H1 (cell line): ENCODE measurements at regions not wholly inside any gene's neighbourhood (a gene's known extent, or its start where the extent isn't known, plus 50 kb on each side); places are given as distances from the start of the nearest gene placed in this dataset.

Experiments
- CTCF ChIA-PET: fragments of 300-600 bp; sonication (Branson Sonifier 250); formaldehyde crosslinking; loops from one replicate; lab custom pipeline; 2021; ENCODE audit not compliant: partially characterized antibody; lab: Charles Lee
- POLR2A ChIA-PET: fragments of 300-600 bp; sonication (Branson Sonifier 250); formaldehyde crosslinking; loops from one replicate; lab custom pipeline; 2021; ENCODE audit warnings: inconsistent platforms; ENCODE audit not compliant: partially characterized antibody; lab: Charles Lee
- DNase-seq, 2 experiments: peaks; one replicate each; pipeline versions ENCODE4 v3.0.0 to v3.0.0-alpha.2; 2010 to 2022; ENCODE audit warnings: low spot score in 2 of 2, low read depth in 1 of 2, mixed read lengths in 1 of 2
- FAIRE-seq: peaks from 2 replicates; lab custom pipeline; 2011; peaks lifted over from hg19 to GRCh38; lab: Jason Lieb, UNC
- H2AFZ ChIP-seq: 2 replicates; pipeline ENCODE4 v1.8.1; 2012; ENCODE audit warnings: low read length, inconsistent platforms
- H2AK5ac ChIP-seq: 2 replicates; pipeline ENCODE4 v1.6.1; 2013; ENCODE audit warnings: low read depth, low read length
- H2BK120ac ChIP-seq: replicated peaks from 2 replicates; pipeline ENCODE3; 2013; ENCODE audit warnings: low read depth, low read length, inconsistent platforms
- H2BK12ac ChIP-seq: 2 replicates; pipeline ENCODE4 v1.6.1; 2013; ENCODE audit warnings: low read depth, low read length
- H2BK15ac ChIP-seq: 2 replicates; pipeline ENCODE4 v1.6.1; 2013; ENCODE audit warnings: low read length
- H2BK20ac ChIP-seq: 2 replicates; pipeline ENCODE4 v1.6.1; 2013; ENCODE audit warnings: low read length
- H2BK5ac ChIP-seq: 2 replicates; pipeline ENCODE4 v1.6.1; 2013; ENCODE audit warnings: low read depth, low read length
- H3K14ac ChIP-seq: 2 replicates; pipeline ENCODE4 v1.6.1; 2013; ENCODE audit warnings: inconsistent platforms; ENCODE audit not compliant: insufficient read length
- H3K18ac ChIP-seq: 2 replicates; pipeline ENCODE4 v1.6.1; 2013; ENCODE audit warnings: low read length; ENCODE audit errors: extremely low read depth
- H3K23ac ChIP-seq: 2 replicates; pipeline ENCODE4 v1.6.1; 2013; ENCODE audit warnings: inconsistent platforms; ENCODE audit not compliant: insufficient read length
- H3K23me2 ChIP-seq: 2 replicates; pipeline ENCODE4 v1.6.1; 2013; ENCODE audit warnings: low read depth, low read length
- H3K27ac ChIP-seq: 2 replicates; pipeline ENCODE4 v1.6.1; 2011; ENCODE audit warnings: low read depth, low read length, inconsistent platforms
- H3K27me3 ChIP-seq, 4 experiments: replicated peaks in 1 of 4; 1 replicate in 1 of 4; 2 replicates in 3 of 4; pipeline versions ENCODE4 v1.6.1 to v1.8.1; 2011 to 2013; ENCODE audit warnings: low read length in 3 of 4, mild to moderate bottlenecking in 3 of 4, inconsistent platforms in 2 of 4, mixed read lengths in 2 of 4, moderate library complexity in 1 of 4; ENCODE audit not compliant: control insufficient read depth in 3 of 4, insufficient read depth in 3 of 4; ENCODE audit errors: extremely low read depth in 1 of 4
- H3K36me3 ChIP-seq, 4 experiments: 2 replicates each; pipeline versions ENCODE4 v1.6.1 to v1.8.1; 2011 to 2013; ENCODE audit warnings: mild to moderate bottlenecking in 4 of 4, low read length in 3 of 4, moderate library complexity in 2 of 4, control low read depth in 1 of 4, inconsistent platforms in 1 of 4; ENCODE audit not compliant: insufficient read depth in 4 of 4, control insufficient read depth in 2 of 4
- H3K4ac ChIP-seq: replicated peaks from 2 replicates; pipeline ENCODE3; 2013; ENCODE audit warnings: low read length, low read depth, mixed read lengths, inconsistent platforms; ENCODE audit not compliant: insufficient read length
- H3K4me1 ChIP-seq, 4 experiments: replicated peaks in 1 of 4; 1 replicate in 1 of 4; 2 replicates in 3 of 4; pipeline versions ENCODE4 v1.6.1 to v1.8.1; 2011 to 2013; ENCODE audit warnings: low read length in 3 of 4, inconsistent platforms in 2 of 4, mixed read lengths in 1 of 4; ENCODE audit not compliant: insufficient read depth in 4 of 4, control insufficient read depth in 3 of 4
- H3K4me2 ChIP-seq, 2 experiments: 2 replicates each; pipeline versions ENCODE4 v1.6.1 to v1.8.1; 2011 to 2013; ENCODE audit warnings: low read depth in 2 of 2, low read length in 2 of 2, control low read depth in 1 of 2, inconsistent platforms in 1 of 2, mild to moderate bottlenecking in 1 of 2; ENCODE audit not compliant: insufficient read depth in 1 of 2
- H3K4me3 ChIP-seq, 4 experiments: fragments of 200-600, 300-600 bp in 1 of 4; sonication (generic), shearing (Covaris generic), sonication (Bioruptor Twin) in 1 of 4; 2 replicates each; pipeline versions ENCODE4 v1.5.1 to v1.8.1; 2011 to 2016; ENCODE audit warnings: low read length in 4 of 4, low read depth in 3 of 4, control low read depth in 2 of 4, inconsistent platforms in 2 of 4, mild to moderate bottlenecking in 2 of 4, mixed read lengths in 1 of 4, moderate library complexity in 1 of 4; ENCODE audit not compliant: insufficient read depth in 2 of 4; ENCODE audit errors: extremely low read depth in 1 of 4
- H3K56ac ChIP-seq: replicated peaks from 2 replicates; pipeline ENCODE3; 2013; ENCODE audit warnings: low read depth, mild to moderate bottlenecking, mixed read lengths, low read length, inconsistent platforms; ENCODE audit not compliant: insufficient read length
- H3K79me1 ChIP-seq: 2 replicates; pipeline ENCODE4 v1.6.1; 2013; ENCODE audit warnings: low read depth, low read length, control low read depth
- H3K79me2 ChIP-seq, 2 experiments: 2 replicates each; pipeline versions ENCODE4 v1.6.1 to v1.8.1; 2012 to 2013; ENCODE audit warnings: low read length in 2 of 2, mild to moderate bottlenecking in 2 of 2, inconsistent platforms in 1 of 2; ENCODE audit not compliant: insufficient read depth in 2 of 2, control insufficient read depth in 1 of 2
- H3K9ac ChIP-seq, 4 experiments: replicated peaks in 1 of 4; 1 replicate in 1 of 4; 2 replicates in 3 of 4; pipeline versions ENCODE4 v1.6.1 to v1.8.1; 2011 to 2013; ENCODE audit warnings: low read depth in 3 of 4, low read length in 3 of 4, control low read depth in 2 of 4, mild to moderate bottlenecking in 2 of 4, moderate library complexity in 2 of 4, inconsistent platforms in 1 of 4; ENCODE audit errors: extremely low read depth in 1 of 4
- H3K9me3 ChIP-seq, 2 experiments: 2 replicates each; pipeline versions ENCODE4 v1.6.1 to v1.8.1; 2012 to 2013; ENCODE audit warnings: mild to moderate bottlenecking in 2 of 2, moderate library complexity in 2 of 2, control low read depth in 1 of 2, inconsistent platforms in 1 of 2, low read depth in 1 of 2, low read length in 1 of 2, mixed read lengths in 1 of 2; ENCODE audit not compliant: insufficient read depth in 2 of 2
- H4K20me1 ChIP-seq, 2 experiments: replicated peaks in 1 of 2; 2 replicates each; pipeline versions ENCODE3 to v1.8.1; 2011 to 2013; ENCODE audit warnings: inconsistent platforms in 2 of 2, low read length in 2 of 2, mild to moderate bottlenecking in 1 of 2; ENCODE audit not compliant: insufficient read depth in 2 of 2, control insufficient read depth in 1 of 2
- H4K5ac ChIP-seq: 2 replicates; pipeline ENCODE4 v1.6.1; 2013; ENCODE audit warnings: low read length, low read depth, mixed read lengths, inconsistent platforms; ENCODE audit not compliant: insufficient read length
- H4K8ac ChIP-seq: 2 replicates; pipeline ENCODE4 v1.8.0; 2013; ENCODE audit warnings: mild to moderate bottlenecking, moderate library complexity, low read length, inconsistent platforms; ENCODE audit not compliant: insufficient read depth; ENCODE audit errors: extremely low read depth
- H4K91ac ChIP-seq: replicated peaks from 2 replicates; pipeline ENCODE3; 2013; ENCODE audit warnings: low read length, mixed read lengths, inconsistent platforms; ENCODE audit not compliant: insufficient read length
- BCL11A ChIP-seq, 2 experiments: IDR thresholded peaks; one replicate each; pipeline ENCODE4 v1.6.1; 2011; ENCODE audit warnings: low read depth in 2 of 2, low read length in 2 of 2, mild to moderate bottlenecking in 2 of 2
- CBX5 ChIP-seq: fragments of 300-800, 300-1000 bp; sonication (generic); IDR thresholded peaks from 2 replicates; pipeline ENCODE4 v1.7.1; 2016; ENCODE audit warnings: antibody characterized with exemption, low read length, low read depth
- CBX8 ChIP-seq: fragments of 300-800, 300-1000 bp; sonication (generic); IDR thresholded peaks from 2 replicates; pipeline ENCODE4 v1.7.1; 2016; ENCODE audit warnings: low read depth, low read length, borderline replicate concordance
- EP300 ChIP-seq, 2 experiments: IDR thresholded peaks; 1 replicate in 1 of 2; 2 replicates in 1 of 2; pipeline ENCODE4 v1.6.1; 2011 to 2012; ENCODE audit warnings: low read depth in 2 of 2, low read length in 2 of 2, mild to moderate bottlenecking in 2 of 2, borderline replicate concordance in 1 of 2, inconsistent platforms in 1 of 2, moderate library complexity in 1 of 2
- GTF2F1 ChIP-seq: IDR thresholded peaks from 2 replicates; pipeline ENCODE4 v1.6.1; 2012; ENCODE audit warnings: low read depth, low read length, improper control_type of control experiment, borderline replicate concordance
- POU5F1 ChIP-seq: IDR thresholded peaks from 2 replicates; pipeline ENCODE4 v1.6.1; 2011; ENCODE audit warnings: low read depth, mild to moderate bottlenecking, low read length, moderate library complexity
- RNF2 ChIP-seq: fragments of 200-900, 300-1000 bp; sonication (generic); IDR thresholded peaks from 2 replicates; pipeline ENCODE4 v1.7.1; 2016; ENCODE audit warnings: borderline replicate concordance, low read depth, mild to moderate bottlenecking, antibody characterized with exemption, low read length; ENCODE audit not compliant: poor library complexity, severe bottlenecking; ENCODE audit errors: missing control alignments
- TBP ChIP-seq: IDR thresholded peaks from 2 replicates; pipeline ENCODE4 v1.6.1; 2011; ENCODE audit warnings: low read depth, low read length, improper control_type of control experiment
- WGBS, 2 experiments: shearing (Covaris generic) in 1 of 2; methylation state at CpG; one replicate each; pipeline versions ENCODE4 v1.1.6 to v1.1.7; 2013 to 2015; ENCODE audit warnings: low lambda C conversion rate in 2 of 2, mixed read lengths in 2 of 2, inconsistent platforms in 1 of 2, low coverage in 1 of 2, missing lambda C conversion rate in 1 of 2; ENCODE audit not compliant: insufficient replicate concordance in 2 of 2, insufficient coverage in 1 of 2, insufficient read length in 1 of 2; ENCODE audit errors: extremely low coverage in 1 of 2, missing lambda C conversion rate in 1 of 2; 5-methylcytosine and 5-hydroxymethylcytosine counted together
- TF ChIP-seq, protein P1 (sequence below): IDR thresholded peaks from 2 replicates; pipeline ENCODE4 v1.6.1; 2011; ENCODE audit warnings: low read length, improper control_type of control experiment

- H3K9ac ChIP-seq: no peak overlapping the region
- no peak overlapping the region for H3K23ac ChIP-seq
- H4K8ac ChIP-seq: no peak overlapping the region
- H2AK5ac ChIP-seq: no peak overlapping the region
- H3K4me2 ChIP-seq: no peak overlapping the region
- H2BK15ac ChIP-seq: no peak overlapping the region
- no peak overlapping the region for H3K14ac ChIP-seq
- H3K18ac ChIP-seq: no peak overlapping the region
- no peak overlapping the region for H2BK20ac ChIP-seq
- H3K36me3 ChIP-seq: no peaks in the 10 kb centered on the region
- H3K27ac ChIP-seq: no peak overlapping the region
- no peak overlapping the region for H2BK5ac ChIP-seq
- no peaks in the 10 kb centered on the region for H3K9me3 ChIP-seq
- no peak overlapping the region for H4K5ac ChIP-seq
- 96% methylated on average over 4 of the region's 4 CpGs; no CpG with 5 or more reads in 1 of the 2 experiments for WGBS, 2 experiments
- FAIRE-seq (no peak), DNase-seq (no peak)
- H3K27me3 ChIP-seq: no peaks in the 10 kb centered on the region
- H4K20me1 ChIP-seq: no peaks in the 10 kb centered on the region
- no peak overlapping the region for H2BK12ac ChIP-seq
- H3K79me2 ChIP-seq: no peaks in the 10 kb centered on the region
- H2AFZ ChIP-seq: no peak overlapping the region
- CTCF ChIA-PET: interaction anchor here (0.8 to 1.1 kb wide), 5 partner anchors 15 to 236 kb away, joined by 3 to 5 read pairs (median 3); no protein-coding TSS in a partner anchor
- TF ChIP-seq POU5F1 (no peak), EP300 (IDR thresholded peaks at IDR 0.05; ENCODE audit: borderline replicate concordance in 1 of 2, low read depth in 2 of 2, low read length in 2 of 2) (no peak), CBX8 (no peak), GTF2F1 (no peak), BCL11A (IDR thresholded peaks at IDR 0.05; ENCODE audit: low read depth in 2 of 2, low read length in 2 of 2) (no peak), RNF2 (no peak), CBX5 (no peak), TBP (no peak)
- TF ChIP-seq, protein P1, sequence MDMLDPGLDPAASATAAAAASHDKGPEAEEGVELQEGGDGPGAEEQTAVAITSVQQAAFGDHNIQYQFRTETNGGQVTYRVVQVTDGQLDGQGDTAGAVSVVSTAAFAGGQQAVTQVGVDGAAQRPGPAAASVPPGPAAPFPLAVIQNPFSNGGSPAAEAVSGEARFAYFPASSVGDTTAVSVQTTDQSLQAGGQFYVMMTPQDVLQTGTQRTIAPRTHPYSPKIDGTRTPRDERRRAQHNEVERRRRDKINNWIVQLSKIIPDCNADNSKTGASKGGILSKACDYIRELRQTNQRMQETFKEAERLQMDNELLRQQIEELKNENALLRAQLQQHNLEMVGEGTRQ: no peak
- H3K4me1 ChIP-seq: no peaks in the 10 kb centered on the region
- H4K91ac ChIP-seq: no peak overlapping the region
- POLR2A ChIA-PET: no interaction called here
- H3K56ac ChIP-seq: no peak overlapping the region
- no peak overlapping the region for H2BK120ac ChIP-seq
- no peak overlapping the region for H3K4ac ChIP-seq
- no peak overlapping the region for H3K4me3 ChIP-seq
- no peaks in the 10 kb centered on the region for H3K79me1 ChIP-seq
- H3K23me2 ChIP-seq: no peaks in the 10 kb centered on the region
Measured at GRCh38 chr13:78040205-78040830, 121.7 kb upstream of the EDNRB start.
